Chondrocyte (in vitro differentiated cells): ENCODE measurements at regions not wholly inside any gene's neighbourhood (a gene's known extent, or its start where the extent isn't known, plus 50 kb on each side); places are given as distances from the start of the nearest gene placed in this dataset.
A peak's percentile ranks its signal among the peaks of the same experiment; 100 is the strongest.

Experiments used
- DNase-seq: peaks from one replicate; pipeline ENCODE4 v3.0.0; 2021; ENCODE audit warnings: mixed read lengths, low spot score
- H3K27ac Mint-ChIP-seq: one replicate; pipeline ENCODE4 v1.8.0; 2021; ENCODE audit warnings: mild to moderate bottlenecking, moderate library complexity, mixed read lengths; ENCODE audit not compliant: unreplicated experiment
- H3K27me3 Mint-ChIP-seq: 2 replicates; pipeline ENCODE4 v1.8.0; 2021; ENCODE audit warnings: low read depth, mixed read lengths
- H3K36me3 Mint-ChIP-seq: 2 replicates; pipeline ENCODE4 v1.8.0; 2021; ENCODE audit warnings: low read depth, mixed read lengths
- H3K4me1 Mint-ChIP-seq: 2 replicates; pipeline ENCODE4 v1.8.0; 2021; ENCODE audit warnings: low read depth, mild to moderate bottlenecking, mixed read lengths
- H3K4me3 Mint-ChIP-seq: one replicate; pipeline ENCODE4 v1.8.0; 2021; ENCODE audit warnings: mild to moderate bottlenecking, moderate library complexity, mixed read lengths; ENCODE audit not compliant: unreplicated experiment
- H3K9me3 Mint-ChIP-seq: 2 replicates; pipeline ENCODE4 v1.8.0; 2021; ENCODE audit warnings: low read depth, mixed read lengths
- CTCF ChIP-seq: fragments of 200-600 bp; sonication (generic); IDR thresholded peaks from 2 replicates; pipeline ENCODE4 v1.5.0; 2021; ENCODE audit warnings: antibody characterized with exemption, mild to moderate bottlenecking, moderate library complexity

GRCh38 chr1:172902861-172903381 lies 147.8 kb downstream of the TNFSF18 start:
- Mint-ChIP-seq H3K27me3 (no peaks in the 10 kb centered on the region), H3K9me3 (no peaks in the 10 kb centered on the region), H3K4me1 (peaks cover 52% of the 10 kb centered on the region), H3K27ac (peak overlapping the region; percentile 70), H3K36me3 (no peaks in the 10 kb centered on the region), H3K4me3 (no peak overlapping the region)
- no peak for TF ChIP-seq CTCF
- no peak for DNase-seq

- Mint-ChIP-seq H3K36me3 (no peaks in the 10 kb centered on the region), H3K9me3 (no peaks in the 10 kb centered on the region), H3K4me3 (no peak overlapping the region), H3K27me3 (no peaks in the 10 kb centered on the region), H3K4me1 (peaks cover 50% of the 10 kb centered on the region), H3K27ac (peak overlapping the region; percentile 37)
- no peak for TF ChIP-seq CTCF
- no peak for DNase-seq
Measured at GRCh38 chr1:172903581-172904220, 147.0 kb downstream of the TNFSF18 start.

- DNase-seq = no peak
- Mint-ChIP-seq H3K27me3 (no peaks in the 10 kb centered on the region), H3K4me3 (no peak overlapping the region), H3K9me3 (no peaks in the 10 kb centered on the region), H3K4me1 (peaks cover 55% of the 10 kb centered on the region), H3K36me3 (no peaks in the 10 kb centered on the region), H3K27ac (no peak overlapping the region)
- no peak for TF ChIP-seq CTCF
Measured at GRCh38 chr1:172905452-172905851, 145.3 kb downstream of the TNFSF18 start.

GRCh38 chr1:172906778-172907592 lies 143.8 kb downstream of the TNFSF18 start:
- DNase-seq = no peak
- H3K27me3 Mint-ChIP-seq = no peaks in the 10 kb centered on the region
- H3K4me1 Mint-ChIP-seq = peaks cover 53% of the 10 kb centered on the region
- H3K36me3 Mint-ChIP-seq = no peaks in the 10 kb centered on the region
- H3K4me3 Mint-ChIP-seq = no peak overlapping the region
- TF ChIP-seq CTCF = no peak
- no peaks in the 10 kb centered on the region for H3K9me3 Mint-ChIP-seq
- H3K27ac Mint-ChIP-seq = peak overlapping the region; percentile 36

GRCh38 chr1:172907834-172908326 lies 142.9 kb downstream of the TNFSF18 start:
- Mint-ChIP-seq H3K27ac (no peak overlapping the region), H3K4me1 (peaks cover 48% of the 10 kb centered on the region), H3K27me3 (no peaks in the 10 kb centered on the region), H3K36me3 (no peaks in the 10 kb centered on the region), H3K4me3 (no peak overlapping the region), H3K9me3 (no peaks in the 10 kb centered on the region)
- no peak for TF ChIP-seq CTCF
- no peak for DNase-seq
